SK-N-SH (cell line): ENCODE measurements at regions not wholly inside any gene's neighbourhood (a gene's known extent, or its start where the extent isn't known, plus 50 kb on each side); places are given as distances from the start of the nearest gene placed in this dataset.

ENCODE experiments used
- CTCF ChIA-PET: fragments of 300-600, 350-600 bp; formaldehyde crosslinking; extraction: SDS; loops from one replicate; lab custom pipeline; 2021; lab: Yijun Ruan, JAX
- POLR2A ChIA-PET: fragments of 350-600 bp; sonication (Branson Sonifier 250); formaldehyde crosslinking; extraction: SDS; loops from one replicate; lab custom pipeline; 2020; ENCODE audit warnings: antibody characterized with exemption, inconsistent platforms; lab: Yijun Ruan, JAX
- DNase-seq: peaks from one replicate; pipeline ENCODE4 v3.0.0; 2012
- H2AFZ ChIP-seq: fragments of 200-600 bp; sonication (generic); 2 replicates; pipeline ENCODE4 v1.8.1; 2016; ENCODE audit warnings: antibody characterized with exemption, mild to moderate bottlenecking, low read depth
- H3F3A ChIP-seq: fragments of 200-600 bp; sonication (generic); replicated peaks from 2 replicates; pipeline ENCODE3; 2016; ENCODE audit warnings: antibody characterized with exemption, mild to moderate bottlenecking; ENCODE audit not compliant: insufficient read depth
- H3K27ac ChIP-seq, 2 experiments: fragments of 200-500 bp in 1 of 2; fragments of 200-600 bp in 1 of 2; sonication (Bioruptor generic) in 1 of 2; sonication (generic), shearing (Covaris generic) in 1 of 2; 2 replicates each; pipeline versions ENCODE4 v1.5.1 to v1.6.1; 2014 to 2016; ENCODE audit warnings: low read depth in 2 of 2, inconsistent platforms in 1 of 2, low read length in 1 of 2, mild to moderate bottlenecking in 1 of 2, mixed read lengths in 1 of 2
- H3K27me3 ChIP-seq: fragments of 200-600 bp; sonication (generic), shearing (Covaris generic); 2 replicates; pipeline ENCODE4 v1.6.1; 2016; ENCODE audit warnings: mixed run types; ENCODE audit not compliant: insufficient read depth
- H3K36me3 ChIP-seq, 2 experiments: fragments of 200-500 bp in 1 of 2; fragments of 200-600 bp in 1 of 2; sonication (Bioruptor generic) in 1 of 2; sonication (generic) in 1 of 2; replicated peaks in 1 of 2; 2 replicates each; pipeline versions ENCODE3 to v1.5.1; 2014 to 2016; ENCODE audit warnings: low read length in 1 of 2, mild to moderate bottlenecking in 1 of 2; ENCODE audit not compliant: insufficient read depth in 2 of 2, control insufficient read depth in 1 of 2
- H3K4me1 ChIP-seq, 2 experiments: fragments of 200-500 bp in 1 of 2; fragments of 200-600 bp in 1 of 2; sonication (Bioruptor generic) in 1 of 2; sonication (generic), shearing (Covaris generic) in 1 of 2; 2 replicates each; pipeline versions ENCODE4 v1.5.1 to v1.6.1; 2014 to 2016; ENCODE audit warnings: low read depth in 1 of 2, low read length in 1 of 2, mixed run types in 1 of 2; ENCODE audit not compliant: insufficient read depth in 2 of 2, control insufficient read depth in 1 of 2
- H3K4me2 ChIP-seq: fragments of 200-600 bp; sonication (generic), shearing (Covaris generic); 2 replicates; pipeline ENCODE4 v1.6.1; 2017; ENCODE audit warnings: mixed run types
- H3K4me3 ChIP-seq, 2 experiments: fragments of 200-500 bp in 1 of 2; fragments of 200-600 bp in 1 of 2; sonication (Bioruptor generic) in 1 of 2; sonication (generic), shearing (Covaris generic) in 1 of 2; 2 replicates each; pipeline versions ENCODE4 v1.5.1 to v1.8.1; 2014 to 2016; ENCODE audit warnings: low read depth in 2 of 2, inconsistent platforms in 1 of 2, low read length in 1 of 2, mild to moderate bottlenecking in 1 of 2, mixed read lengths in 1 of 2, moderate library complexity in 1 of 2
- H3K79me2 ChIP-seq: fragments of 200-600 bp; sonication (generic); 2 replicates; pipeline ENCODE4 v1.8.1; 2017; ENCODE audit warnings: mild to moderate bottlenecking; ENCODE audit not compliant: insufficient read depth
- H3K9ac ChIP-seq: fragments of 200-600 bp; sonication (generic); 2 replicates; pipeline ENCODE4 v1.6.1; 2017; ENCODE audit warnings: mixed run types
- H3K9me2 ChIP-seq: fragments of 200-600 bp; sonication (generic); 2 replicates; pipeline ENCODE4 v1.6.1; 2017; ENCODE audit warnings: mixed run types
- H3K9me3 ChIP-seq: fragments of 200-600 bp; sonication (generic); 2 replicates; pipeline ENCODE4 v1.6.1; 2017; ENCODE audit warnings: mixed run types, mild to moderate bottlenecking, moderate library complexity
- H4K20me1 ChIP-seq: fragments of 200-600 bp; sonication (generic); 2 replicates; pipeline ENCODE4 v1.6.1; 2017; ENCODE audit warnings: mild to moderate bottlenecking, mixed run types; ENCODE audit not compliant: insufficient read depth
- CHD2 ChIP-seq: fragments of 150-350 bp; IDR thresholded peaks from 2 replicates; pipeline ENCODE4 v1.6.1; 2018; ENCODE audit warnings: low read length; ENCODE audit not compliant: partially characterized antibody
- ELF1 ChIP-seq: IDR thresholded peaks from 2 replicates; pipeline ENCODE4 v1.4.0; 2012
- EP300 ChIP-seq, 2 experiments: IDR thresholded peaks; 2 replicates each; pipeline versions ENCODE4 v1.4.0 to v1.6.1; 2012; ENCODE audit warnings: borderline replicate concordance in 1 of 2, low read depth in 1 of 2, low read length in 1 of 2
- FOXJ3 ChIP-seq: sonication (generic); formaldehyde crosslinking; IDR thresholded peaks from 2 replicates; pipeline ENCODE4 v1.5.1; 2020; ENCODE audit warnings: mild to moderate bottlenecking, missing genetic modification reagents
- GATA2 ChIP-seq: sonication (generic); formaldehyde crosslinking; IDR thresholded peaks from 2 replicates; pipeline ENCODE4 v1.5.0; 2020; ENCODE audit warnings: mild to moderate bottlenecking, missing genetic modification reagents
- IRF3 ChIP-seq: fragments of 150-350 bp; IDR thresholded peaks from 2 replicates; pipeline ENCODE4 v1.6.1; 2016; ENCODE audit warnings: mild to moderate bottlenecking, low read depth, low read length
- JUND ChIP-seq: IDR thresholded peaks from 2 replicates; pipeline ENCODE4 v1.4.0; 2012
- MEF2A ChIP-seq: IDR thresholded peaks from 2 replicates; pipeline ENCODE4 v1.4.0; 2012; ENCODE audit warnings: low read depth, borderline replicate concordance
- NFIC ChIP-seq: IDR thresholded peaks from 2 replicates; pipeline ENCODE4 v1.4.0; 2012; ENCODE audit warnings: borderline replicate concordance
- POLR2AphosphoS5 ChIP-seq: IDR thresholded peaks from 2 replicates; pipeline ENCODE4 v1.6.1; 2012; ENCODE audit warnings: low read depth, low read length
- RAD21 ChIP-seq: IDR thresholded peaks from 2 replicates; pipeline ENCODE4 v1.6.1; 2012; ENCODE audit warnings: mild to moderate bottlenecking, low read length
- REST ChIP-seq: IDR thresholded peaks from 2 replicates; pipeline ENCODE4 v1.6.1; 2012; ENCODE audit warnings: mild to moderate bottlenecking, low read depth, low read length, moderate library complexity
- TAF1 ChIP-seq: IDR thresholded peaks from 2 replicates; pipeline ENCODE4 v1.6.1; 2012; ENCODE audit warnings: low read depth, mild to moderate bottlenecking, low read length, moderate library complexity, borderline replicate concordance
- TCF12 ChIP-seq: IDR thresholded peaks from 2 replicates; pipeline ENCODE4 v1.4.0; 2012
- YY1 ChIP-seq: IDR thresholded peaks from 2 replicates; pipeline ENCODE4 v1.4.0; 2012; ENCODE audit warnings: low read depth, mild to moderate bottlenecking
- WGBS: methylation state at CpG from one replicate; pipeline ENCODE4 v1.1.6; 2017; ENCODE audit warnings: low lambda C conversion rate; 5-methylcytosine and 5-hydroxymethylcytosine counted together
- TF ChIP-seq, protein P1 (sequence below): IDR thresholded peaks from 2 replicates; pipeline ENCODE4 v1.4.0; 2012; ENCODE audit warnings: low read depth
- TF ChIP-seq, protein P2 (sequence below): IDR thresholded peaks from 2 replicates; pipeline ENCODE4 v1.4.0; 2012; ENCODE audit warnings: low read depth, borderline replicate concordance

GRCh38 chr22:47476231-47476630, 713.8 kb downstream of the TBC1D22A start:
- Histone ChIP-seq H3K4me2 (no peak overlapping the region), H3K9me3 (no peaks in the 10 kb centered on the region), H3K36me3 (no peaks in the 10 kb centered on the region), H3K27ac (no peak overlapping the region), H3K79me2 (no peaks in the 10 kb centered on the region), H4K20me1 (no peaks in the 10 kb centered on the region), H3K27me3 (no peaks in the 10 kb centered on the region), H3K9ac (no peak overlapping the region), H3F3A (no peaks in the 10 kb centered on the region), H3K4me3 (no peak overlapping the region), H3K4me1 (no peaks in the 10 kb centered on the region), H3K9me2 (no peaks in the 10 kb centered on the region), H2AFZ (no peak overlapping the region)
- TF ChIP-seq, protein P1, sequence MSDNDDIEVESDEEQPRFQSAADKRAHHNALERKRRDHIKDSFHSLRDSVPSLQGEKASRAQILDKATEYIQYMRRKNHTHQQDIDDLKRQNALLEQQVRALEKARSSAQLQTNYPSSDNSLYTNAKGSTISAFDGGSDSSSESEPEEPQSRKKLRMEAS: no peak
- TF ChIP-seq TCF12 (no peak), RAD21 (no peak), NFIC (no peak), TAF1 (no peak), ELF1 (no peak), JUND (no peak), FOXJ3 (CRISPR knock-in tag) (no peak), GATA2 (CRISPR knock-in tag) (no peak), CHD2 (no peak), REST (no peak), POLR2AphosphoS5 (no peak), IRF3 (no peak), EP300 (IDR thresholded peaks at IDR 0.05; ENCODE audit: borderline replicate concordance in 1 of 2, low read depth in 1 of 2, low read length in 1 of 2) (no peak), MEF2A (no peak), YY1 (no peak)
- TF ChIP-seq, protein P2, sequence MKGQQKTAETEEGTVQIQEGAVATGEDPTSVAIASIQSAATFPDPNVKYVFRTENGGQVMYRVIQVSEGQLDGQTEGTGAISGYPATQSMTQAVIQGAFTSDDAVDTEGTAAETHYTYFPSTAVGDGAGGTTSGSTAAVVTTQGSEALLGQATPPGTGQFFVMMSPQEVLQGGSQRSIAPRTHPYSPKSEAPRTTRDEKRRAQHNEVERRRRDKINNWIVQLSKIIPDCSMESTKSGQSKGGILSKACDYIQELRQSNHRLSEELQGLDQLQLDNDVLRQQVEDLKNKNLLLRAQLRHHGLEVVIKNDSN: no peak
- POLR2A ChIA-PET: no interaction called here
- WGBS: 35% methylated on average over 3 of the region's 3 CpGs
- CTCF ChIA-PET: no interaction called here
- DNase-seq: no peak
